Inflammatory macrophage treated with lipopolysaccharide for 4 hours (primary cell): ENCODE measurements at regions not wholly inside any gene's neighbourhood (a gene's known extent, or its start where the extent isn't known, plus 50 kb on each side); places are given as distances from the start of the nearest gene placed in this dataset.

Experiments used
- DNase-seq: peaks from one replicate; pipeline ENCODE4 v3.0.0-alpha.2; 2020

GRCh38 chr5:88939300-88939699 is 56.3 kb upstream of the MEF2C start:
- no peak for DNase-seq

- DNase-seq = no peak
These were observed 55.5 kb upstream of the MEF2C start for GRCh38 chr5:88938488-88938887.

- no peak for DNase-seq
These were observed 54.4 kb upstream of the MEF2C start for GRCh38 chr5:88937406-88937805.

GRCh38 chr5:88934439-88934838 is 51.5 kb upstream of the MEF2C start:
- DNase-seq = no peak
